ENCODE measurements at regions not wholly inside any gene's neighbourhood (a gene's known extent, or its start where the extent isn't known, plus 50 kb on each side); places are given as distances from the start of the nearest gene placed in this dataset.

GRCh38 chr1:87888446-87888845, 559.8 kb downstream of the LMO4 start:
- ATAC-seq (no peak), DNase-seq (ENCODE audit: low spot score) (no peak)
- H3K27ac Mint-ChIP-seq, result no peak overlapping the region
- no peaks in the 10 kb centered on the region for H3K36me3 Mint-ChIP-seq
- no peaks in the 10 kb centered on the region for H3K4me1 Mint-ChIP-seq (ENCODE audit: low read depth in 2 of 2)
- H3K27me3 Mint-ChIP-seq, result peaks cover 0 to 6% of the 10 kb centered on the region in 2 donors
- H3K4me3 Mint-ChIP-seq, result no peak overlapping the region
- H3K9me3 Mint-ChIP-seq, result no peaks in the 10 kb centered on the region

GRCh38 chr1:87894062-87894461, 565.4 kb downstream of the LMO4 start:
- Mint-ChIP-seq H3K4me3 (no peak overlapping the region), H3K4me1 (ENCODE audit: low read depth in 2 of 2) (no peaks in the 10 kb centered on the region), H3K36me3 (no peaks in the 10 kb centered on the region), H3K9me3 (no peaks in the 10 kb centered on the region), H3K27me3 (peaks cover 0 to 6% of the 10 kb centered on the region in 2 donors), H3K27ac (no peak overlapping the region)
- no peak for DNase-seq (ENCODE audit: low spot score)
- no peak for ATAC-seq

GRCh38 chr1:87897481-87897880, 568.8 kb downstream of the LMO4 start:
- peaks cover 0 to 14% of the 10 kb centered on the region in 2 donors for H3K27me3 Mint-ChIP-seq
- no peak overlapping the region for H3K4me3 Mint-ChIP-seq
- H3K27ac Mint-ChIP-seq, result no peak overlapping the region
- H3K9me3 Mint-ChIP-seq, result no peaks in the 10 kb centered on the region
- DNase-seq (ENCODE audit: low spot score), result no peak
- no peaks in the 10 kb centered on the region for H3K36me3 Mint-ChIP-seq
- H3K4me1 Mint-ChIP-seq (ENCODE audit: low read depth in 2 of 2), result no peaks in the 10 kb centered on the region
- ATAC-seq, result no peak

- no peak for ATAC-seq
- no peak overlapping the region for H3K27ac Mint-ChIP-seq
- no peaks in the 10 kb centered on the region for H3K9me3 Mint-ChIP-seq
- H3K4me1 Mint-ChIP-seq (ENCODE audit: low read depth in 2 of 2), result peaks cover 6 to 8% of the 10 kb centered on the region in 2 donors
- peaks cover 0 to 14% of the 10 kb centered on the region in 2 donors for H3K27me3 Mint-ChIP-seq
- no peaks in the 10 kb centered on the region for H3K36me3 Mint-ChIP-seq
- H3K4me3 Mint-ChIP-seq, result no peak overlapping the region
- DNase-seq (ENCODE audit: low spot score), result no peak
Measured at GRCh38 chr1:87898431-87898830, 569.8 kb downstream of the LMO4 start.

- Mint-ChIP-seq H3K4me1 (ENCODE audit: low read depth in 2 of 2) (peaks cover 8 to 9% of the 10 kb centered on the region in 2 donors), H3K27me3 (peaks cover 0 to 16% of the 10 kb centered on the region in 2 donors), H3K9me3 (no peaks in the 10 kb centered on the region), H3K36me3 (no peaks in the 10 kb centered on the region), H3K4me3 (no peak overlapping the region), H3K27ac (no peak overlapping the region)
- ATAC-seq, result no peak
- DNase-seq (ENCODE audit: low spot score), result no peak
Measured at GRCh38 chr1:87899017-87899416, 570.3 kb downstream of the LMO4 start.

- Mint-ChIP-seq H3K36me3 (no peaks in the 10 kb centered on the region), H3K27me3 (peaks cover 0 to 16% of the 10 kb centered on the region in 2 donors), H3K4me3 (no peak overlapping the region), H3K4me1 (ENCODE audit: low read depth in 2 of 2) (peaks cover 8 to 9% of the 10 kb centered on the region in 2 donors), H3K9me3 (no peaks in the 10 kb centered on the region), H3K27ac (no peak overlapping the region)
- no peak for ATAC-seq
- DNase-seq (ENCODE audit: low spot score), result no peak
Measured at GRCh38 chr1:87899746-87900145, 571.1 kb downstream of the LMO4 start.

GRCh38 chr1:87902830-87903229, 574.1 kb downstream of the LMO4 start:
- Mint-ChIP-seq H3K4me3 (no peak overlapping the region), H3K27me3 (peaks cover 0 to 16% of the 10 kb centered on the region in 2 donors), H3K36me3 (no peaks in the 10 kb centered on the region), H3K27ac (no peak overlapping the region), H3K4me1 (ENCODE audit: low read depth in 2 of 2) (peaks cover 8 to 9% of the 10 kb centered on the region in 2 donors), H3K9me3 (no peaks in the 10 kb centered on the region)
- ATAC-seq, result no peak
- DNase-seq (ENCODE audit: low spot score), result no peak

GRCh38 chr1:87903242-87903641, 574.6 kb downstream of the LMO4 start:
- H3K9me3 Mint-ChIP-seq, result no peaks in the 10 kb centered on the region
- no peaks in the 10 kb centered on the region for H3K36me3 Mint-ChIP-seq
- ATAC-seq (no peak), DNase-seq (ENCODE audit: low spot score) (no peak)
- H3K27me3 Mint-ChIP-seq, result peaks cover 0 to 16% of the 10 kb centered on the region in 2 donors
- peaks cover 8 to 9% of the 10 kb centered on the region in 2 donors for H3K4me1 Mint-ChIP-seq (ENCODE audit: low read depth in 2 of 2)
- H3K4me3 Mint-ChIP-seq, result no peak overlapping the region
- no peak overlapping the region for H3K27ac Mint-ChIP-seq

- H3K27me3 Mint-ChIP-seq, result peaks cover 0 to 16% of the 10 kb centered on the region in 2 donors
- no peak overlapping the region for H3K27ac Mint-ChIP-seq
- no peaks in the 10 kb centered on the region for H3K36me3 Mint-ChIP-seq
- H3K9me3 Mint-ChIP-seq, result no peaks in the 10 kb centered on the region
- DNase-seq (ENCODE audit: low spot score) (no peak), ATAC-seq (no peak)
- H3K4me1 Mint-ChIP-seq (ENCODE audit: low read depth in 2 of 2), result peaks cover 8 to 9% of the 10 kb centered on the region in 2 donors
- no peak overlapping the region for H3K4me3 Mint-ChIP-seq
Measured at GRCh38 chr1:87904651-87905050, 576.0 kb downstream of the LMO4 start.

- H3K9me3 Mint-ChIP-seq, result no peaks in the 10 kb centered on the region
- H3K4me1 Mint-ChIP-seq (ENCODE audit: low read depth in 2 of 2), result peaks cover 8 to 9% of the 10 kb centered on the region in 2 donors
- H3K4me3 Mint-ChIP-seq, result no peak overlapping the region
- no peak for ATAC-seq
- H3K27ac Mint-ChIP-seq, result no peak overlapping the region
- no peaks in the 10 kb centered on the region for H3K36me3 Mint-ChIP-seq
- DNase-seq (ENCODE audit: low spot score), result no peak
- H3K27me3 Mint-ChIP-seq, result peaks cover 0 to 10% of the 10 kb centered on the region in 2 donors
Measured at GRCh38 chr1:87905651-87906050, 577.0 kb downstream of the LMO4 start.

GRCh38 chr1:87906078-87906477, 577.4 kb downstream of the LMO4 start:
- Mint-ChIP-seq H3K27me3 (peaks cover 0 to 8% of the 10 kb centered on the region in 2 donors), H3K9me3 (no peaks in the 10 kb centered on the region), H3K27ac (no peak overlapping the region), H3K4me1 (ENCODE audit: low read depth in 2 of 2) (peaks cover 8 to 9% of the 10 kb centered on the region in 2 donors), H3K36me3 (no peaks in the 10 kb centered on the region), H3K4me3 (no peak overlapping the region)
- DNase-seq (ENCODE audit: low spot score) (no peak), ATAC-seq (no peak)

- DNase-seq (ENCODE audit: low spot score), result no peak
- Mint-ChIP-seq H3K9me3 (no peaks in the 10 kb centered on the region), H3K27me3 (peaks cover 2 to 20% of the 10 kb centered on the region in 2 donors), H3K27ac (no peak overlapping the region), H3K4me1 (ENCODE audit: low read depth in 2 of 2) (no peaks in the 10 kb centered on the region), H3K4me3 (no peak overlapping the region), H3K36me3 (peaks cover 10% of the 10 kb centered on the region)
- ATAC-seq, result no peak
Measured at GRCh38 chr1:87913361-87913760, 584.7 kb downstream of the LMO4 start.

- no peaks in the 10 kb centered on the region for H3K4me1 Mint-ChIP-seq (ENCODE audit: low read depth in 2 of 2)
- peaks cover 2 to 20% of the 10 kb centered on the region in 2 donors for H3K27me3 Mint-ChIP-seq
- H3K4me3 Mint-ChIP-seq, result no peak overlapping the region
- H3K36me3 Mint-ChIP-seq, result peaks cover 10% of the 10 kb centered on the region
- H3K27ac Mint-ChIP-seq, result no peak overlapping the region
- no peak for DNase-seq (ENCODE audit: low spot score)
- no peak for ATAC-seq
- H3K9me3 Mint-ChIP-seq, result no peaks in the 10 kb centered on the region
Measured at GRCh38 chr1:87914396-87914795, 585.7 kb downstream of the LMO4 start.

- DNase-seq (ENCODE audit: low spot score), result no peak
- Mint-ChIP-seq H3K9me3 (no peaks in the 10 kb centered on the region), H3K27ac (no peak overlapping the region)
Measured at GRCh38 chr1:87915771-87916170, 587.1 kb downstream of the LMO4 start.

GRCh38 chr1:87916965-87917364, 588.3 kb downstream of the LMO4 start:
- no peak for ATAC-seq
- no peak for DNase-seq (ENCODE audit: low spot score)
- no peaks in the 10 kb centered on the region for H3K9me3 Mint-ChIP-seq
- H3K27me3 Mint-ChIP-seq, result peaks cover 2 to 11% of the 10 kb centered on the region in 2 donors
- no peak overlapping the region for H3K27ac Mint-ChIP-seq
- no peaks in the 10 kb centered on the region for H3K4me1 Mint-ChIP-seq (ENCODE audit: low read depth in 2 of 2)
- H3K4me3 Mint-ChIP-seq, result no peak overlapping the region
- peaks cover 10% of the 10 kb centered on the region for H3K36me3 Mint-ChIP-seq

More at GRCh38 chr1:87915771-87916170, 587.1 kb downstream of the LMO4 start:
- H3K27me3 Mint-ChIP-seq, result peaks cover 2 to 20% of the 10 kb centered on the region in 2 donors
- H3K4me3 Mint-ChIP-seq, result no peak overlapping the region
- ATAC-seq, result no peak
- H3K4me1 Mint-ChIP-seq (ENCODE audit: low read depth in 2 of 2), result no peaks in the 10 kb centered on the region
- H3K36me3 Mint-ChIP-seq, result peaks cover 10% of the 10 kb centered on the region

Measured in natural killer cell treated with Interleukin-12 subunit alpha and Interleukin-12 subunit beta and Interleukin-15 and Interleukin-18, amount 100 ng/mL, for 72 hours (primary cell).